Stimulated activated CD4-positive, alpha-beta T cell treated with anti-CD3 and anti-CD28 coated beads, Interleukin-2, amount 100 ng/mL, for 24 hours (primary cell): ENCODE measurements at regions not wholly inside any gene's neighbourhood (a gene's known extent, or its start where the extent isn't known, plus 50 kb on each side); places are given as distances from the start of the nearest gene placed in this dataset.
"Not testable (repeated sequence)": the region's sequence is repeated elsewhere in the genome, so short reads cannot be mapped to it uniquely, and the experiment has no call there.

ENCODE experiments used
- DNase-seq, 2 donors: peaks; one replicate each; pipeline ENCODE4 v3.0.0-alpha.2; 2020

DNA sequence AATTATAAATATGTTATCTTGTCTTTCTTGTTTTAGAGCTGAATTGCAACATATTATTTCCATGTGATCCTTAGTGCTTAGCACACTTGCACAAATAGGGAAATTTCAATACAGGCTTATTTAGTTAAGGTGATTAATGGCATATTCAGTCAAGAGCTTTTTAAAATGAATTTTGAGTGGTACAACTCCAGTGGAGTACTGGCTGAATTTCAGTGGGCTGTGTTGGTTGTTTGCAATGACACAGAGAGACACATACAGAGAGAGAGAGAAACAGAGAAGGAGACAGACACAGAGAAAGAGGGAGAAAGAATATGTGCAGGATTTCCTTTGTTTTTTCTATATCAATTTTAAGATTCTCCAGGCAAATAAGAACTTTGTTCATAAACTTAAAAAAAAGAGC is 766.9 kb downstream of the DNAJB9 start:
- no peak for DNase-seq

DNA sequence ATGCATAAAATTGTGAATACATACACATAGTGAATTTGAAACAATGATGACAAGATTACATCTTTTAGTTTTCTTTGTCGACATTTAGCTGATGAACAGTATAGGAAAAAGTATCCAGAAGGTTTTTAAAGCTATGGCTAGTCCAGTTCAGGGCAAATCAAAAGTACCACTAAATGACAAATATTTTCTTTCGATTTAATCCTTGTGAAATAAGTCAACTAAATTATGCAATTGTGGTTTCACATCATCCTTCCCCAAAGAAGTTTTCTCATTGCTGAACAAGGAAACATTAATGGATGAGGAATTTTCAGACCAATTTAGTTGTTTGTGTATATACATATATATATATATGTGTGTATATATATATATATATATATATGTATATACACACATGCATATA is 774.0 kb downstream of the DNAJB9 start:
- DNase-seq = no peak

DNA sequence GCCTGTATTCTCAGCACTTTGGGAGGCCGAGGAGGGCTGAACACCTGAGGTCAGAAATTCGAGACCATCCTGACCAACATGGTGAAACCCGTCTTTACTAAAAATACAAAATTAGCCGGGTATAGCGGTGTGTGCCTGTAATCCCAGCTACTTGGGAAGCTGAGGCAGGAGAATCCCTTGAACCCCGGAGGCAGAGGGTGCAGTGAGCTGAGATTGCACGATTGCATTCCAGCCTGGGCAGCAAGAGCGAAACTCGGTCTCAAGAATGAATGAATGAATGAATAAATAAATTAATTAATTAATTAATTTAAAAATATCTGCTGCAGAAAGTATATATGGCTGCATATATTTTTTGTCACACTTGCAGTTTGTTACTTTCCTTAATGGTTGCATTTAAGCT is 781.8 kb downstream of the DNAJB9 start:
- DNase-seq = no peak

DNA sequence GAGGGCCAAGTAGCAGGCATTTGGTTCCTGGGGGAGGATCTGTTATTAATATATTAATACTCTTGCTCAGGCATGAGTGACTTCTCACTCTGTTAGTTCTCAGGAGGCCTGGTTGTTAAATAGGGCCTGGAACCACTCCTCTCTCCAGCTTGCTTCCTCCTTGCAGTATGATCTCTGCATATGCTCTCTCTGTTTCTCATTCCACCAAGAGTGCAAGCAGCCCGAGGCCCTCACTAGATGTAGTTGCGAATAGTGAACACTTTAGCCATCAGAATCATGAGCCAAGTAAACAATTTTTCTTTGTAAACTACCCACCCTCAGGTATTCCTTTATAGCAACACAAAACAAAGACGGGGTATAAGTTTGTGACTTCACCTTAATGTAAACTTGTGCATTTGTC is 784.3 kb downstream of the DNAJB9 start:
- no peak for DNase-seq

DNA sequence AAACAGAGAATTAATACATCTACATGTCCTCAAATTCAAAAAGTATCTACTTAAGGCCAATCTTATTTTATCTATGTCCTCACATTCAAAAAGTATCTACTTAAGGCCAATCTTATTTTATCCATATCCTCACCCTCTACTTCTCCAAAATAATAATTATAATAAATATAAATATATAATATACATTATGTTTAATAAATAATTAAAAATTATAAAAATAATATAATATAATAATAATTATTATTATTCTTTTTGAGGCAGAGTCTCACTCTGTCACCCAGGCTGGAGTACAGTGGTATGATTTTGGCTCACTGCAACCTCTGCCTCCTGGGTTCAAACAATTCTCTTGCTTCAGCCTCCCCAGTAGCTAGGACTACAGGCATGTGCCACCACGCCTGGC is 784.9 kb downstream of the DNAJB9 start:
- DNase-seq = no peak

DNA sequence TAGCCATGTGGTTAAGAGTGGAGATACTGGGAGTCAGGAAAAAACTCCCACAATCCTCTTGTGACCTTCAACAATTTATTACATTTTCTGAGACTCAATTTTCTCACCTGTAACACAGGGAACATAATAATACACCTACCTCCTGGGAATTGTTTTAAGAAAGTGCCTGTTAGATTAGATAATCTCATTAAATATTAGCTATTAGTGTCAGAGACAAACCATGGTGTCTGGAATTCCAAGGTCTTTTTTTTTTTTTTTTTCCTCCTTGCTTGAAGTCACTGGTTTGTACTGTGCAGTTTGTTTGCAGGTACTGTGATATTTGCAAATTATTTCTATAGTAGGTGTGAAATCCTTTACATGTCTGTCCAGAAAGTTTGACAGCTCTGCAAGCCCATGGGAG is 806.1 kb downstream of the DNAJB9 start:
- DNase-seq = no peak

DNA sequence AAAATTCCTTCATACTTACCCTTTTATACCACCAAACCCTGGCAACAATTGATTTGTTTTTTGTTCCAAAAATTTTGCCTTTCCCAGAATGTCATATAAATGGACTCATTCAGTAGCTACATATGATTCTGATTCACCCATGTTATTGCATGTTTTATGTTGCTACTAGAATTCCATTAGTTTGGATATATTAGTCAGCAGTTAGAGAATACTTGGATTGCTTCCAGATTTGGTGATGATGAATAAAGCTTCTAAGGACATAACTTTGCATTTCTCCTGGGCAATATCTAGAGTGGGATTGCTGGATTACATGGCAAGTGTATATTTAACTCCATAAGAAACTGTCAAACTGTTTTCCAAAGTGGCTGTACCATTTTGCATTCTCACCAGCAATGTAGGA is 806.9 kb downstream of the DNAJB9 start:
- DNase-seq = no peak

DNA sequence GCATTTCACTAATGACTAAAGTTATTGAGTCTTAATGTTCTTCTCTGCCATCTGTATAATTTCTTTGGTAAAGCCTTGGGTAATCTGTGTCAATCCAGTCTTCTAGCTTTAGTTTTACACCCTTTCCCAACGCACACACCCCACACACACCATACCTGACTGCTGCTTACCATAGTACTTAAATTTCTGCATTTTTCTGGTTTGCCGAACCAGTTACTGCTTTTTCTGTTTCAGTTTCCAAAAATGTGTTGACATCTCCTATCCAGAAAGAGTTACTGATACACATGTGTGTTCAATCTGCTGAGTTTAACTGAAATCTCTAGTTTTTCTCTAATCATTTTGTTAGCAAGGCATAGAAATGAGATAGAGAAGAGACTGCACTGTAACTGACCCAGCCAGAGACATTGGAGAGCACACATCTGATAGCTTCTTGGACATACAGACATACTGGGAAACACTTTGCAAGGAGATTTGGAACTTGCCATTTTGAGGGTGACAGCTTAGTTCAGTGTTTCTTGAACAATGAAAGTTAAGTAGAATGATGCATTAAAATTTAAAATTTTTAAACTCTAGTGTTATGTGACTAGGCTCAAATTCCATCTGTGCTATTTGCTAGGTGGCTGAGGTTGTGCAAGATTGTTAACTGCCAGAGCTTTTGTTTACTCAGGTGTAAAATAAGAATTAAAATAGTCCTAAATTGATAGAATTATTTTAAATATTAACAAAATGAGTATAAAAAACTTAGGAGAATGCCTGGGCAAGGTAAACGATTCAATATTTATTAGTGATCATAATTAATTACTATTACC is 807.6 kb downstream of the DNAJB9 start:
- DNase-seq = no peak

DNA sequence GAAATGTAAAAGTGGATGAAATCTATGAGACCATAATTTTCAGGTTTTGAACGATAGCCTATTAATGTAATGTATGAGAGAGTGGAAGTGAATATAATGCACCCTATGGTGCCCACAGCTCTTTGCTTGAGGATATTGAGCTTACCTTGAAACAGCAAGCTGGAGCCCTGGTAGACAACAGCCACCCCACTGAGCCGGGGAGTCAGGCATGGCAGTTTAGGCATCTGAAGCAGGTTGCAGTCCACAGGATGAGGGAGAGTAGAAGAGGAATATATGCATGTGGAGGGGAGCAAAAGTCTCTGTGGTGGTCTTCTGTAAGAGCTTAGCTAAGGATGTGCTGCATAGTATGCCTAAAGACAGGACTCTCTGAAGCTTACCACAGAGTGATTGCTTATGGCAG is 817.3 kb downstream of the DNAJB9 start:
- DNase-seq = no peak

DNA sequence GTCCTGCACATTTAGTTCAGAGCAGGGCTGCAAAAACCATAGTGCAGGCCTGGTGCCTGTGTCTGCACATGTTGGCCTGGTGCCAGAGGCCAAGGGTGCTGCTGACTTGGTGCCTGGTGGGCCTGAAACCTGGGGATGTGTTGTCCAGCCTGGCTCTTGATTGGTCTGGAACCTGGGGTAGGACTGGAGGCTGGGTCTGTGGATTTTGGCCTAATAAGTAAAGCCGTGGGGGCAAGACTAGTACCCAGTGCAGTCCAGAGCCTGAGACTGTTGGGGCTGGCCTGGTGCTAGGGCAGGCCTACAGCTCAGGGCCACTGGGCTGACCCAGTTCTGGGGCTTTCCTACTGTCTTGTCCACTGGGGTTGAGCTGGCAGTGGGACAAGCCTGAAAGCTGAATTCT is 817.9 kb downstream of the DNAJB9 start:
- no peak for DNase-seq

DNA sequence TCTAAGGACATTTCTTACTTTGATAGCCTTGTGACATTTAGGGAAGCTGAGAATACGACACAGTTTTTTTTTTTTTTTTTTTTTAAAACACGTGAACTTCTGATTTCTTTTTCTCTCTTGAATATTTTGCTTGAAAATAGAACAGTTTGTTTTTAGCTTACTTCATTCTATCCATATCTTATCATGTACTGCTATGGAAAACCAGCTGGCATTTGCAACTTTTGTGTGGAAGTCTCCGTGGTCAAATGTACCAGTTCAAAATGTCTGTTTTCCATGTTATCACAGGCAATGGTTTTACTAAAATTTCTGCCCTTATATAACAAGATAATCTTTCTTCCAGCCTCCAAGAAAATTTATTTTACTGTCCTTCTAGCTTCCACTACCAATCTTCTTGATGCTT is 821.6 kb downstream of the DNAJB9 start:
- DNase-seq = no peak

DNA sequence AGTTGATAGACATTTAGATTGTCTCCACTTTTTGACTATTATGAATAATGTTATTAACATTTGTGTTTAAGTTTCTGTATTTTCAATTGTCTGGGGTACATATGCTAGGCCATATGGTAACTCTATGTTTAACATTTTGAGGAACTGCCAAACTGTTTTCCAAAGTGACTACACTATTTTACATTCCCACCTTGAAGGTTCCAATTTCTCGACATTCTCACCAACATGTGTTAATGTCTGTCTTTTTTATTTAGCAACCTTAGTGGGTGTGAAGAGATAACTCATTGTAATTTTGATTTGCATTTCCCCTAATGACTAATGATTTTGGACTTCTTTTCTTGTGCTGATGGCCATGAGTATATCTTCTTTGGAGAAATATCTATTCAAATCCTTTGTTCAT is 832.4 kb downstream of the DNAJB9 start:
- DNase-seq = no peak

DNA sequence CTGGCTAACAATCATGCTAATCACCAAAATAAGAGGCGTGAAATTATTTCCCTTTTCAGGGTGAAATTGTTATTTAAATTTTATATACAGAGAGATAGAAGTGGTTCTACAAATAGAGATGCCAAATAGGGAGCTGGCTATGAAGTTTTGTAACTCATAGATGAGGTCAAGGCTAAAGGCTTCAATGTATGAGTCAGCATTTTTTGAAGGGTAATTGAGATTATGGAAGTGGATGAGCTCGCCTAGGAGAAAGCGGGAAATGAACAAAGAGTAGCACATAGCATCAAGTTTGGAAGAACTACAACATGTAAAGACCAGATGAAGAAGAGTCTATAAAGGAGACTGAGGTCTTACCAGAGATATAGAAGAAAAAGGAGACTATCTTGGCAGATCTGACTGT is 838.1 kb downstream of the DNAJB9 start:
- DNase-seq = no peak

DNA sequence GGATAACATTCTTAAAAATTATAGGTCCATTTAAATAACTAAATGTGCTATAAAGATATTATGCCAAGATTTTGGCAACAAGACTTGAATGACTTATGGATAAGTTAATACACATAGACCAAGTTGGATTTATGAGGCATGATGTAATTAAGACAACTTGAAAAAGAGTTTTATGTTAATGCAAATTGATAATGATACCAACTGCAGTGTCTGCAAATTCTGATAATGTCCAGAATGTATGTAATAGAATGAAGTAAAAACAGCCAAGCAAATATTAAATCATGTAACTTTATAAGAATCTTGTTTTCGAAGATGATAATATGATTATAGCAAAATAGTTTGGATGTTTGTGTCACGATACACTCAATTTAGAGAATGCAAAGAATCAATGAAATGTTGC is 868.3 kb downstream of the DNAJB9 start:
- no peak for DNase-seq

DNA sequence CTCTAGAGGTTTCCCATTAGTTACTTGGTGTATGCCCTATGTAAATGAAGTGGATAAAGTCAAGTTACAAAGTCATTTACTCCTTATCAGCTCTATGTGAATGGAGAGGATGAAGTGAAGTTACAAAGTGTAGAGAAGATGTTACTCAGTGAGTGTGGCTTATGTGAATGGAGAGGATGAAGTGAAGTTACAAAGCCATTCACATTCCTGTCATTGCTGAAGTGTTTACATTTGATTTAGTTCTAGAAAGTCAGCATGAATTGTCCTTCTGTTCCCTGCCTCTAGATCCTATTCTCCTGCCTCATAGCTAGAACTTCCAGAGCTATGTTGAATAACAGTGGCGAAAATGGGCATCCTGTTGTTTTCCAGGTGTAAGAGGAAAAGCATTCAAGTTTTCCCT is 880.1 kb downstream of the DNAJB9 start:
- no peak for DNase-seq

DNA sequence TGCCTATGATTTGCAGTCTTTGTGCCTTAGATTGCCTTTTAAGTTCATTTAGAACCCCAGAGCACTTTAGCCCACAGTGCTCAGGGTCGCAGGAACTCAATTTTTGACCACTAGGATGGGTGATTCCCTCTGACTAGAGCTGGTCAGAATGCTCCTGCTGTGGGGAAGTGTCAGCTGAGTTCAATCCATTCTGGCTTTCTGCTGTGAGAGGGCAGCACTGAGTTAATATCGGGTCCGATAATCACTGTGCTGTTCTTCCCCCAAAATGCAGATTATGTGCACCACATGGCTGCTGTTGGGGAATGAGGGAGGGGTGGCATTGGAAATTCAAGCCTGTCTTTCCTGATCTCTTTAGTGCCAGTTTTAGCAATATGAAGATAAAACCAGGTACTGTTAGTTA is 886.4 kb downstream of the DNAJB9 start:
- DNase-seq = no peak

DNA sequence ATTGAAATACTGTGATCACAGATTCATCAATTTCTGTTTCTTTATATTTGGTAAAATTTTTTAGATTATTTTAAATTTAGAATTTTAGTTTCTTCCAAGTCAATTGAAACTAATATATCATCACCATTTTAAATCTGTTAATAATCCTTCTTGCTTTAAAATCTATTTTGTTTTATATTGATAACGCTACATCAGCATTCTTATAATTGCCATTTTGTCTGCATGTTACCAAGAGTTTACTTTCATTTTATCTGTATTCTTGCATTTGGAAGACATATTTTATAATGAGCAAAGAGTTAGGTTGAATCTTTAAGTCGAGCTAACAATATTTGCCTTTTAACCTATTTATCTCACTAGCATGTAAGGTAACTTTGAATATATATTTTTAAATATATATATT is 890.6 kb downstream of the DNAJB9 start:
- no peak for DNase-seq

DNA sequence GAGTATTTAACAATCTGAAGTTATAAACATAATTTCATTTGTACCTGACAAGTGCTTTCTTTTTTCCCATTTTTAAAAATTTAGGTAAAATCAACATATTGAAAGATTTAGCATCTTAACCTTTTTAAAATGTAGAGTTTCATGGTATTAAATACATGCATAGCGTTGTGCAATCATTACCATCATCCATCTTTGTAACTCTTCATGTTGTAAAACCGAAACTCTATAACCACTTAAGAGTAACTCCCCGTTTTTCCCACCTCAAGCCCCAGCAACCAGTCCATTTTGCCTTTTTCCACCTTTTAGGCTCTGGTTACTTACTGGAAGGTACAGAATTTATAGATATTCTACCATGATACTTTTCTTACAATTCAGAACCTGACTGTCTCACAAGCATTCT is 892.5 kb downstream of the DNAJB9 start:
- DNase-seq = no peak

DNA sequence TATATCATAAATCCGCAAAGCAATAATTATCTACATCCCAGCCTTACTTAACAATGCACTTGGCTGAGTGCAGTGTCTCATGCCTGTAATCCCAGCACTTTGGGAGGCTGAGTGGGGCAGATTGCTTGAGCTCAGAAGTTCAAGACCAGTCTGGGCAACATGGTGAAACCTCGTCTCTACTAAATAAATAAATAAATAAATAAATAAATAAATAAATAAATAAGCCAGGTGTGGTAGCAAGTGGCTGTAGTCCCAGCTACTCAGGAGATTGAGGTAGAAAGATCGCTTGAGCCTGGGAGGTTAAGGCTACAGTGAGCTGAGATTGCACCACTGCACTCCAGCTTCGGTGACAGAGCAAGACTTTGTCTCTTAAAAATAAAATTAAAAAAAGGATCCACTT is 898.1 kb downstream of the DNAJB9 start:
- not testable (repeated sequence) for DNase-seq

DNA sequence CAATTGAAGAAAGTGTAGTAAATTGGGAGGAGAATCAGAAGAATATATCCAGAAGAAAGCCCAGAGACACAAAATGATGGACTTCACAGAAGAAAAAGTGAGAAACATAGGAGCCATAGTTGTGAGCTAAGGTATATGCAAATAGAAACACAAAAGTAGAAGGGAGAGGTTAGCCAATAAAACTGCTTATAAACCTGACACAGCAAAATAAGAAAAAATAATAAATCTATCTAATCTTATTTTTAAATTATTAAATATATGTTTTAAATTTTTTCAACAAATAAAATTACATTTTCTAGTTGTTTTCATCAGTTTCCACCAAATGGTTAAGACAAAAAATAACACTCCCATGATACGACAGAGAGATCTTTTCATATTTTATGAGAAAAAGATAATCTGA is 903.5 kb downstream of the DNAJB9 start:
- DNase-seq = no peak

DNA sequence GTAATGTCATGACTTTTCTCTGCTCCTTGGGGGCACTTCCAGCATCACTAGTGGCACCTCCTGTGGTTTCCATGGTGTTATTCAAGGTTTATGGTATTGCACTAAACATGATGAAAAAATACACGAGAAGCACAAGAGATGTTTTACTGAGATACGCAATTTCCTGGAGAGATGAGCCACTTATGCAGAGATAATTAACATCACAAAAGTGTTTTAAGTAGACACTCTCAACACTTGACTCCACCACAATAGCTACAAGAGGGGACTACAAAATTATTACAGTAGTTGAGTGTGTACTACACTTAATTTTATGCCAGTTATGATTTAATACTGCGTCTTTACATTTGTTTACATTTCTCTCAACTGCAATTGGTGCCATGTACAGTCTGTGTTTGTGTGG is 906.7 kb downstream of the DNAJB9 start:
- no peak for DNase-seq

DNA sequence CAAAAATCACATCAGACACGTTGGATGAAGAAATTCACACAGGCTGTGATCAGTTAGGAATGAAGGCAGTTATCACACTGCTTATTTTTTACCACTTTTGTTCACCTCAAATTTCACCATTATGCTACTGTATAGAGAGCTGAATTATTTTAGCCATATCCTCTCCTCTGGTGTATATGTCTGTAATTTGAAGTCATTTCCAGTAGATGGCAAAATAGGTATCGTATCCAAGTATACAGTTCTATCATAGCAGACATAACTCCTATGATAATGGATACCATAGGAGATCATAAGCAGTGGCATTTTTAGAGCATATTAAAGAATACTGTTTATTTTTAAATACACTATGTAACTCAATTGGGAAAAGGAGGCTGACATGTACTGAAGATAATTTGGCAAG is 909.7 kb downstream of the DNAJB9 start:
- DNase-seq = no peak

DNA sequence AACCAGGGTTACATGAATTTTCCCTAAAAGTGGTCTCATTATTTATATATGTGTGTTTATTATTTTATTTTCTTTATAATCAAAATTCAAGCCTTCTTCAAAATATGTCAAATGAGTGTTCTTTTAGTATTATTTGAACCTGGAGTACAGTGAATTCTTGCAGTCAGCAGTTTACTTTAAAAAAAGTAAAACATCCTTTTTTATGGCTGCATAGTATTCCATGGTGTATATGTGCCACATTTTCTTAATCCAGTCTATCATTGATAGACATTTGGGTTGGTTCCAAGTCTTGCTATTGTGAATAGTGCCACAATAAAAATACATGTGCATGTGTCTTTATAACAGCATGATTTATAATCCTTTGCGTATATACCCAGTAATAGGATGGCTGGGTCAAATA is 920.9 kb downstream of the DNAJB9 start:
- DNase-seq = not testable (repeated sequence)

DNA sequence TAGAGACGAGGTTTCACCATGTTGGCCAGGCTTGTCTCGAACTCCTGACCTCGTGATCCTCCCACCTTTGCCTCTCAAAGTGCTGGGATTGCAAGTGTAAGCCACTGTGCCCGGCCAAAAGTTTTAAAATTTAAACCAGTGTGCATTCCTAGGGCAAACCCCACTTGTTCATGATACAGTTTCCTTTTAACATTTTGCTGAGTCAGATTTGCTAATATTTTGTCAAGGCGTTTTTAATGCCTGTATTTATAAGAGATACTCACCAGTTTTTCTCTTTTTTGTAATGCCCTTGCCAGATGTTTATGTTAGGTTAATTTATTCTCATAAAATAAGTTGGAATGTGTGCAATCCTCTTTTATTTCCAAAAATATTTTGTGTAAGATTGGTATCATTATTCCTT is 927.4 kb downstream of the DNAJB9 start:
- no peak for DNase-seq

DNA sequence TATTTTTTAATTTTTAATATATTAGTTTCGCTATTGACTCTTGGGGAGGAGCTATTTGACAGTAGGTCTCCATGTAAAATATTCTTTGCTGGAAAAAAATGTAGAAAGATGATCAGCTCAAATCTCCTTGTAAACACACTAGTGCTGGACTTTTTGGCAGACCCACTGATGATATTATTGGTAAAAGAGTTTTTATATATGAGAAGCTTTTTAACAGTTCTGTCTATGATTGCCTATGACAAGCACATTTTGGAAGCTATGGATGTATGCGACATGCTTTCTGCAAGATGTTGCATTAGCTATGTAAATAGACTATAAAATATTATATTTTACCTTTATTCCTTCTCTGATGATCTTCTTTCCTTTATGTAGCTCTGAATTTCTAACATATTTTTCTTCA is 928.5 kb downstream of the DNAJB9 start:
- DNase-seq = no peak

DNA sequence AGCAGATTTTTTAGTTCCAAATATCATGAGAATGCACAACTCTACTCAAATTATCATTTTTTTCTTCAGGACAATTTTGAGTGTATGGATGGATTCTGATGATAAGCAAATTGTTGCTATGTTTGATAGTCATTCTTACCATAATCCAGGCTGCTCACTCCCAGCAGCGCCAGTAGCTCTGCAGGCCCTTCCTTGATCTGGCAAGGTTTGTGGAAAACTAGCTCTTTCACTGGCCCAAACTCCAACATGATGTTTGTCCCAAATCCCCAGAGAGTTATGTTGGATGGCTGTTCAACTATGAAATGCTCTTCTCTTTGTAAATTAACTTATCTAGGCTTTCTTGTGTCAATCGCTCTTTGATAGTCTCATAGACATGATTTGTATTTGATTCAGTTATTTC is 933.7 kb downstream of the DNAJB9 start:
- DNase-seq = no peak
